K562 (cell line): ENCODE measurements at regions not wholly inside any gene's neighbourhood (a gene's known extent, or its start where the extent isn't known, plus 50 kb on each side); places are given as distances from the start of the nearest gene placed in this dataset.

ENCODE experiments used
- ATAC-seq: fragments of 200-7000 bp; cut with Tn5 transposase; 3 replicates; pipeline ENCODE4 v1.9.1; 2020; ENCODE audit warnings: moderate library complexity
- BruUV-seq: library from RNA; stranded (reverse); fragments of 400-500 nt; replicated peaks from 2 replicates; lab custom pipeline; 2021; lab: Mats Ljungman, UMichigan
- CTCF ChIA-PET: fragments of 300-600 bp; formaldehyde crosslinking; extraction: SDS; loops from one replicate; lab custom pipeline; 2021; ENCODE audit warnings: low intra/inter-chr PET ratio; lab: Yijun Ruan, JAX
- POLR2A ChIA-PET: fragments of 300-600, 350-650 bp; sonication (Branson Sonifier 250); formaldehyde crosslinking; extraction: SDS; loops from one replicate; lab custom pipeline; 2021; ENCODE audit warnings: antibody characterized with exemption, inconsistent platforms; lab: Yijun Ruan, JAX
- DNase-seq, 4 experiments: peaks; one replicate each; pipeline versions ENCODE4 v3.0.0 to v3.0.0-alpha.2; 2011 to 2018; ENCODE audit warnings: low spot score in 3 of 4, mixed read lengths in 3 of 4; ENCODE audit errors: extremely low read depth in 1 of 4
- FAIRE-seq: peaks from 2 replicates; lab custom pipeline; 2011; peaks lifted over from hg19 to GRCh38; lab: Jason Lieb, UNC
- H2AFZ ChIP-seq: 2 replicates; pipeline ENCODE4 v1.6.0; 2011; ENCODE audit warnings: low read depth, low read length, control low read depth, inconsistent platforms
- H3K27ac ChIP-seq: fragments of 200-600 bp; 3 replicates; pipeline ENCODE4 v1.8.0; 2011; ENCODE audit warnings: low read depth, mild to moderate bottlenecking, control low read depth, inconsistent platforms, low read length, moderate library complexity, mixed read lengths; ENCODE audit errors: extremely low read depth
- H3K27me3 ChIP-seq, 2 experiments: fragments of 300-600 bp in 1 of 2; 2 replicates in 1 of 2; 3 replicates in 1 of 2; pipeline versions ENCODE4 v1.6.0 to v1.8.0; 2011; ENCODE audit warnings: inconsistent platforms in 2 of 2, low read length in 2 of 2, mild to moderate bottlenecking in 1 of 2, mixed read lengths in 1 of 2, moderate library complexity in 1 of 2; ENCODE audit not compliant: control insufficient read depth in 2 of 2, insufficient read depth in 2 of 2
- H3K36me3 ChIP-seq: fragments of 300-600 bp; 3 replicates; pipeline ENCODE4 v1.8.0; 2011; ENCODE audit warnings: mild to moderate bottlenecking, low read length, inconsistent platforms; ENCODE audit not compliant: control insufficient read depth, insufficient read depth
- H3K4me1 ChIP-seq, 2 experiments: fragments of 200-600 bp in 1 of 2; replicated peaks in 1 of 2; 2 replicates in 1 of 2; 3 replicates in 1 of 2; pipeline versions ENCODE4 v1.5.1 to v1.8.0; 2011; ENCODE audit warnings: inconsistent platforms in 2 of 2, low read length in 2 of 2, mild to moderate bottlenecking in 1 of 2, mixed read lengths in 1 of 2, moderate library complexity in 1 of 2; ENCODE audit not compliant: control insufficient read depth in 2 of 2, insufficient read depth in 2 of 2
- H3K4me2 ChIP-seq: 2 replicates; pipeline ENCODE4 v1.6.1; 2011; ENCODE audit warnings: low read length, control low read depth, inconsistent platforms, mixed read lengths; ENCODE audit not compliant: insufficient read depth
- H3K4me3 ChIP-seq: fragments of 200-600 bp; sonication (generic), shearing (Covaris generic); 2 replicates; pipeline ENCODE4 v1.5.1; 2016; ENCODE audit warnings: control low read depth, inconsistent platforms
- H3K79me2 ChIP-seq: fragments of 200-600 bp; 3 replicates; pipeline ENCODE4 v1.8.0; 2011; ENCODE audit warnings: low read length, inconsistent platforms; ENCODE audit not compliant: control insufficient read depth, insufficient read depth
- H3K9ac ChIP-seq, 2 experiments: 2 replicates each; pipeline versions ENCODE4 v1.6.0 to v1.6.1; 2011; ENCODE audit warnings: low read depth in 2 of 2, low read length in 2 of 2, control low read depth in 1 of 2, inconsistent platforms in 1 of 2, mild to moderate bottlenecking in 1 of 2, mixed read lengths in 1 of 2; ENCODE audit not compliant: insufficient read depth in 1 of 2
- H3K9me1 ChIP-seq: one replicate; pipeline ENCODE4 v1.6.0; 2011; ENCODE audit warnings: inconsistent platforms, mild to moderate bottlenecking, low read length, moderate library complexity; ENCODE audit not compliant: control insufficient read depth, insufficient read depth
- H3K9me3 ChIP-seq: replicated peaks from 2 replicates; pipeline ENCODE4 v1.5.1; 2011; ENCODE audit warnings: low read depth, low read length, inconsistent platforms; ENCODE audit not compliant: control insufficient read depth, insufficient read depth
- H4K20me1 ChIP-seq: replicated peaks from 2 replicates; pipeline ENCODE4 v1.6.1; 2011; ENCODE audit warnings: low read length, inconsistent platforms, mixed read lengths; ENCODE audit not compliant: control insufficient read depth, insufficient read depth
- ATF1 ChIP-seq, 2 experiments: fragments of 450-650 bp in 1 of 2; IDR thresholded peaks; 2 replicates each; pipeline ENCODE4 v1.6.1; 2016; ENCODE audit warnings: missing compliant biosample characterization in 1 of 2, missing genetic modification characterization in 1 of 2
- HOMEZ ChIP-seq: fragments of 250-450 bp; sonication (Bioruptor Pico); IDR thresholded peaks from 2 replicates; pipeline ENCODE4 v1.4.0; 2020; ENCODE audit warnings: mild to moderate bottlenecking, moderate library complexity
- MCM2 ChIP-seq: fragments of 450-650 bp; IDR thresholded peaks from 2 replicates; pipeline ENCODE4 v1.6.1; 2017; ENCODE audit warnings: low read depth, mild to moderate bottlenecking
- TAF7 ChIP-seq: fragments of 450-650 bp; IDR thresholded peaks from 2 replicates; pipeline ENCODE4 v1.6.1; 2016; ENCODE audit warnings: missing genetic modification characterization, missing compliant biosample characterization
- ZEB2 ChIP-seq: fragments of 450-650 bp; IDR thresholded peaks from 2 replicates; pipeline ENCODE4 v1.6.1; 2016
- ZKSCAN1 ChIP-seq: fragments of 150-350 bp; IDR thresholded peaks from 2 replicates; pipeline ENCODE4 v1.6.1; 2016; ENCODE audit warnings: low read depth, low read length
- WGBS: fragments of 100-300 bp; shearing (Covaris generic); methylation state at CpG from one replicate; pipeline ENCODE4 v1.1.6; 2016; ENCODE audit warnings: low coverage, mixed read lengths; ENCODE audit not compliant: insufficient coverage; ENCODE audit errors: missing lambda C conversion rate; 5-methylcytosine and 5-hydroxymethylcytosine counted together
- in situ Hi-C: fragments of 300-500 bp; cut with MboI; formaldehyde crosslinking; loops from 4 replicates; pipeline ENCODE4 v1.15.0; 2018; ENCODE audit warnings: inconsistent platforms, mixed read lengths
- intact Hi-C: fragments of 100-400 bp; cut with micrococcal nuclease; formaldehyde crosslinking; loops from 2 replicates; pipeline ENCODE4 v1.14.2; 2022
- TF ChIP-seq, protein P1 (sequence below): sonication (generic); formaldehyde crosslinking; IDR thresholded peaks from 2 replicates; pipeline ENCODE4 v1.8.1; 2023; ENCODE audit warnings: mild to moderate bottlenecking, missing genetic modification reagents, moderate library complexity
- TF ChIP-seq, protein P2 (sequence below): IDR thresholded peaks from 2 replicates; pipeline ENCODE4 v1.6.1; 2011; ENCODE audit not compliant: insufficient read length; ENCODE audit errors: extremely low read depth

- FAIRE-seq (no peak), ATAC-seq (no peak), DNase-seq (no peak)
- CTCF ChIA-PET = no interaction called here
- WGBS = 0% methylated on average over 3 of the region's 3 CpGs
- Histone ChIP-seq H3K27me3 (peaks cover 14 to 26% of the 10 kb centered on the region in 2 experiments), H2AFZ (no peak overlapping the region), H3K27ac (no peak overlapping the region), H3K36me3 (no peaks in the 10 kb centered on the region), H3K79me2 (no peaks in the 10 kb centered on the region), H3K4me2 (no peak overlapping the region), H3K4me1 (no peaks in the 10 kb centered on the region), H3K9me3 (no peaks in the 10 kb centered on the region), H3K9me1 (no peaks in the 10 kb centered on the region), H3K4me3 (no peak overlapping the region), H4K20me1 (no peaks in the 10 kb centered on the region), H3K9ac (no peak overlapping the region)
- in situ Hi-C loops = loop anchor here (5.0 kb wide), 1 partner anchor 158 kb away; no protein-coding TSS in a partner anchor
- TF ChIP-seq, protein P1, sequence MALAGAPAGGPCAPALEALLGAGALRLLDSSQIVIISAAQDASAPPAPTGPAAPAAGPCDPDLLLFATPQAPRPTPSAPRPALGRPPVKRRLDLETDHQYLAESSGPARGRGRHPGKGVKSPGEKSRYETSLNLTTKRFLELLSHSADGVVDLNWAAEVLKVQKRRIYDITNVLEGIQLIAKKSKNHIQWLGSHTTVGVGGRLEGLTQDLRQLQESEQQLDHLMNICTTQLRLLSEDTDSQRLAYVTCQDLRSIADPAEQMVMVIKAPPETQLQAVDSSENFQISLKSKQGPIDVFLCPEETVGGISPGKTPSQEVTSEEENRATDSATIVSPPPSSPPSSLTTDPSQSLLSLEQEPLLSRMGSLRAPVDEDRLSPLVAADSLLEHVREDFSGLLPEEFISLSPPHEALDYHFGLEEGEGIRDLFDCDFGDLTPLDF (CRISPR knock-in tag) = no peak
- no peak for TF ChIP-seq MCM2
- TF ChIP-seq, protein P2, sequence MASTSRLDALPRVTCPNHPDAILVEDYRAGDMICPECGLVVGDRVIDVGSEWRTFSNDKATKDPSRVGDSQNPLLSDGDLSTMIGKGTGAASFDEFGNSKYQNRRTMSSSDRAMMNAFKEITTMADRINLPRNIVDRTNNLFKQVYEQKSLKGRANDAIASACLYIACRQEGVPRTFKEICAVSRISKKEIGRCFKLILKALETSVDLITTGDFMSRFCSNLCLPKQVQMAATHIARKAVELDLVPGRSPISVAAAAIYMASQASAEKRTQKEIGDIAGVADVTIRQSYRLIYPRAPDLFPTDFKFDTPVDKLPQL = no peak
- TF ChIP-seq TAF7 (tag) = no peak
- no peak for TF ChIP-seq ZEB2
- no peak for TF ChIP-seq ZKSCAN1
- no peak for TF ChIP-seq ATF1 (CRISPR knock-in tag; IDR thresholded peaks at IDR 0.05)
- no peak for TF ChIP-seq ATF1 (tag; IDR thresholded peaks at IDR 0.05)
- TF ChIP-seq HOMEZ (CRISPR knock-in tag) = no peak
- BruUV-seq = no TSS peak
- POLR2A ChIA-PET = no interaction called here
- intact Hi-C loops = no loop called here
These were observed 96.8 kb upstream of the NFE2L3 start for GRCh38 chr7:26055241-26055640.
